Central memory CD8-positive, alpha-beta T cell (primary cell): ENCODE measurements at regions not wholly inside any gene's neighbourhood (a gene's known extent, or its start where the extent isn't known, plus 50 kb on each side); places are given as distances from the start of the nearest gene placed in this dataset.

Experiments used
- ATAC-seq: fragments of 150-1000 bp; cut with Tn5 transposase; replicated peaks from 2 replicates; pipeline ENCODE4 v1.10.0; 2022; ENCODE audit warnings: mild to moderate bottlenecking, moderate FRiP score, moderate number of reproducible peaks; ENCODE audit not compliant: poor library complexity, severe bottlenecking; ENCODE audit errors: extremely low read depth
- DNase-seq, 2 donors: peaks; one replicate each; pipeline ENCODE4 v3.0.0; 2021; ENCODE audit warnings: low spot score in 2 of 2
- H3K27ac Mint-ChIP-seq: one replicate; pipeline ENCODE4 v1.8.0; 2022; ENCODE audit warnings: low read depth, mild to moderate bottlenecking, moderate library complexity, mixed read lengths
- H3K27me3 Mint-ChIP-seq: one replicate; pipeline ENCODE4 v1.8.0; 2022; ENCODE audit warnings: mixed read lengths
- H3K36me3 Mint-ChIP-seq: one replicate; pipeline ENCODE4 v1.8.0; 2022; ENCODE audit warnings: mild to moderate bottlenecking, moderate library complexity, mixed read lengths; ENCODE audit not compliant: insufficient read depth
- H3K4me1 Mint-ChIP-seq: one replicate; pipeline ENCODE4 v1.8.0; 2022; ENCODE audit warnings: mixed read lengths
- H3K4me3 Mint-ChIP-seq: one replicate; pipeline ENCODE4 v1.8.0; 2022; ENCODE audit warnings: mild to moderate bottlenecking, moderate library complexity, mixed read lengths
- H3K9me3 Mint-ChIP-seq: one replicate; pipeline ENCODE4 v1.8.0; 2022; ENCODE audit warnings: mixed read lengths

DNA sequence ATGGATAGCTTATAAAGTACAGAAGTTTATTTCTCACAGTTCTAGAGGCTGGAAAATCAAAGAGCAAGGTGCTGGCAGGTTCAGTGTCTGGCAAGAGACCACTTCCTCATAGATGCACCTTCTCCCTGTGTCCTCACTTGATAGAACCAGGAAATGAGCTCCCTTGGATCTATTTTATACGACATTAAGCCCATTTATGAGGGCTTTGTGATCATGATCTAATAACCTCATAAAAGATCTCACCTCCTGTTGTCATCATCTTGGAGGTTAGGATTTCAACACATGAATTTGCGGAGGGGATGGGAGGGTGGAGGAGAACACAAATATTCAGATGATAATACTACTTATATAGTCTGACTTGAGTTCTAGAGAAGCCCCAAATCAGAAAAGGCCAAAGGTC is 222.1 kb upstream of the SNX7 start:
- DNase-seq = no peak
- Mint-ChIP-seq H3K36me3 (no peaks in the 10 kb centered on the region), H3K9me3 (no peaks in the 10 kb centered on the region), H3K4me1 (peaks cover 10% of the 10 kb centered on the region), H3K27me3 (no peaks in the 10 kb centered on the region), H3K27ac (no peak overlapping the region), H3K4me3 (no peak overlapping the region)
- ATAC-seq = no peak

DNA sequence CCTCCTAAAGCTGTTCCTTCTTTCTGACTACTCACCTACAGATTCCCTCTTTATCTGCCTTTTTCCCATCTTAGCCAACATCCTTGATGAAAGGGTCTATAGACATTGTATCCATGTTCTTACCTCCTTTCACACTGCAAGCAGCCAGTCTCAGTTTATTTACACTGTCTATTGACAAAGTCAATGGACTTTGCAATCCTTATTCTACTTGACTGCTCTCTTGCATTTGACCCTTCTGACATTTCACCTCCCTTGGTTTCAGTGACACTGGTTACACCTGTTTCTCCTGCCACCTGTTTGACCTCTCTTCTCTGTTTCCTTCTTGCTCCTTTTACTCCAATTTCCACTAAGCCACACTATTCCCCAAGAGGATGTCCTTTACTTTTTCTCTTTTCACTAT is 224.0 kb upstream of the SNX7 start:
- no peak overlapping the region for H3K27ac Mint-ChIP-seq
- H3K9me3 Mint-ChIP-seq = no peaks in the 10 kb centered on the region
- no peak overlapping the region for H3K4me3 Mint-ChIP-seq
- H3K27me3 Mint-ChIP-seq = no peaks in the 10 kb centered on the region
- DNase-seq (no peak), ATAC-seq (no peak)
- H3K36me3 Mint-ChIP-seq = no peaks in the 10 kb centered on the region
- H3K4me1 Mint-ChIP-seq = peaks cover 10% of the 10 kb centered on the region

- DNase-seq = no peak
- Mint-ChIP-seq H3K9me3 (no peaks in the 10 kb centered on the region), H3K4me1 (peaks cover 10% of the 10 kb centered on the region), H3K4me3 (no peak overlapping the region), H3K27ac (no peak overlapping the region), H3K27me3 (no peaks in the 10 kb centered on the region), H3K36me3 (no peaks in the 10 kb centered on the region)
- ATAC-seq = no peak
These were observed 224.5 kb upstream of the SNX7 start for GRCh38 chr1:98437011-98437410.

DNA sequence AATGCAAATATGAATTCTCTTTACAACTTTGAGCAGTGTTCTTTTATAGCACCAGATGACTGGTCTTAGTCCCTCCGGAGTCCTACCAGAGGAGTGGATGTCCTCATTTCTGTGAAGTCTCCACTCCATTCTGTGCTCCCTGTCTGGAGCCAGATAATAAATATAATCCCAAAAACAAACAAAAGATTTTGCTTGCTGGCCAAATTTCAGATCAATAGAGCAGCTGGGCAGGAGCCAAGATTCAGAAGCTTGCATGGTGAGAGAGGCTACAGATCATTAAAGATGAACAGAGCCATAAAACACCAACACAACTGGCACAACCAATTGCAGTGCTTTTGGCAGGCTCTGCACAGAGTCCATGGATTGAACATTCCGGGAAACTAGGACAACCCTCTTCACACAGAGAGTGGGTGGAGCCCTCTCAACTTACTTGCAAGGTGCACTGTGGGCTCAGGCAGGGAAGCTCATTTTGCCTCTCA is 231.5 kb upstream of the SNX7 start:
- Mint-ChIP-seq H3K4me3 (no peak overlapping the region), H3K36me3 (no peaks in the 10 kb centered on the region), H3K9me3 (no peaks in the 10 kb centered on the region), H3K27me3 (no peaks in the 10 kb centered on the region), H3K27ac (no peak overlapping the region), H3K4me1 (peaks cover 4% of the 10 kb centered on the region)
- ATAC-seq (no peak), DNase-seq (no peak)

DNA sequence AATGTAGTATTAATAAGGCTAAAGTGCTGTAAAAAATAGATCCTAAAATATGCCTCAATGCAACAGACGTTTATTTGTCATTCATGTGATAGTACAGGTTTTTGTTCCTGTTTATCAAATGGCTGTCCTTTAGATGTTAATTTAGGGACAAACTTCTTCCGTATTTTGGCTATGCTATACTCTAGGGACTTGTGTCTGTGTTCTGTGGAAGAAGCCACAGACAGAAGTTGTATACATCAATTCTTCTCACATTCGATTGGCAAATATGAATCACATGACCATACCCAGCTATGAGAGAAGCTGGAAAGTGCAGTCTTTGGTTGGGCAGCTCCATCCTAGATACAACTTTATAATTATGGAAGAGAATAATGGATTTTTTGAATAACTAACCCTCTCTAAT is 232.7 kb upstream of the SNX7 start:
- Mint-ChIP-seq H3K4me1 (no peaks in the 10 kb centered on the region), H3K9me3 (no peaks in the 10 kb centered on the region), H3K36me3 (no peaks in the 10 kb centered on the region), H3K4me3 (no peak overlapping the region), H3K27me3 (no peaks in the 10 kb centered on the region), H3K27ac (no peak overlapping the region)
- no peak for DNase-seq
- no peak for ATAC-seq

GRCh38 chr1:98427664-98428063 is 233.9 kb upstream of the SNX7 start:
- no peaks in the 10 kb centered on the region for H3K9me3 Mint-ChIP-seq
- H3K27me3 Mint-ChIP-seq = no peaks in the 10 kb centered on the region
- DNase-seq (no peak), ATAC-seq (no peak)
- H3K27ac Mint-ChIP-seq = no peak overlapping the region
- H3K4me1 Mint-ChIP-seq = no peaks in the 10 kb centered on the region
- no peaks in the 10 kb centered on the region for H3K36me3 Mint-ChIP-seq
- no peak overlapping the region for H3K4me3 Mint-ChIP-seq

- Mint-ChIP-seq H3K27ac (no peak overlapping the region), H3K9me3 (no peaks in the 10 kb centered on the region), H3K36me3 (no peaks in the 10 kb centered on the region), H3K27me3 (no peaks in the 10 kb centered on the region), H3K4me1 (no peaks in the 10 kb centered on the region), H3K4me3 (no peak overlapping the region)
- DNase-seq = no peak
- ATAC-seq = no peak
These were observed 235.4 kb upstream of the SNX7 start for GRCh38 chr1:98426092-98426491.

- H3K27ac Mint-ChIP-seq = no peak overlapping the region
- H3K4me3 Mint-ChIP-seq = no peak overlapping the region
- H3K4me1 Mint-ChIP-seq = no peaks in the 10 kb centered on the region
These were observed 238.7 kb upstream of the SNX7 start for GRCh38 chr1:98422816-98423215.

DNA sequence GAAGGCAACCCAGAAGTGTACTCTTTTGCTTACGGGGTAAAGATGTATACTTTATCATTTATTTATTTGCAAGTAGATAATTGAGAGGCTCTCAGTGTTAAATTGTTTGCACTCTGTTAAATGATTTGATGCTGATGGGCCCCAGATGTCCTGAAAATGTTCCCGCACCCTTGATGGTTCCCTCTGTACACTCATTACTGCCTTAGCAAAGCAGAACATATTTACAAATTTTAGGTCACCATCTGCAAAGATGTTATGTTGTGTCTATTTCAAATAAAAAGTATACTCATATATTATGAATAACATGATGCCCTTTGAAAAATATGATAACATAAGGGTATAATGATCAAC is 240.5 kb upstream of the SNX7 start:
- DNase-seq (no peak), ATAC-seq (no peak)
- Mint-ChIP-seq H3K4me3 (no peak overlapping the region), H3K9me3 (no peaks in the 10 kb centered on the region), H3K4me1 (no peaks in the 10 kb centered on the region), H3K27me3 (no peaks in the 10 kb centered on the region), H3K36me3 (no peaks in the 10 kb centered on the region), H3K27ac (no peak overlapping the region)

More at GRCh38 chr1:98422816-98423215, 238.7 kb upstream of the SNX7 start:
- DNase-seq (no peak), ATAC-seq (no peak)
- no peaks in the 10 kb centered on the region for H3K36me3 Mint-ChIP-seq
- no peaks in the 10 kb centered on the region for H3K9me3 Mint-ChIP-seq
- H3K27me3 Mint-ChIP-seq = no peaks in the 10 kb centered on the region

- Mint-ChIP-seq H3K27me3 (no peaks in the 10 kb centered on the region), H3K36me3 (no peaks in the 10 kb centered on the region), H3K27ac (no peak overlapping the region), H3K4me1 (no peaks in the 10 kb centered on the region), H3K4me3 (no peak overlapping the region), H3K9me3 (no peaks in the 10 kb centered on the region)
- no peak for ATAC-seq
- no peak for DNase-seq
These were observed 241.0 kb upstream of the SNX7 start for GRCh38 chr1:98420376-98421084.

- Mint-ChIP-seq H3K36me3 (no peaks in the 10 kb centered on the region), H3K27ac (no peak overlapping the region), H3K4me3 (no peak overlapping the region), H3K4me1 (no peaks in the 10 kb centered on the region), H3K27me3 (no peaks in the 10 kb centered on the region), H3K9me3 (no peaks in the 10 kb centered on the region)
- ATAC-seq (no peak), DNase-seq (no peak)
These were observed 243.7 kb upstream of the SNX7 start for GRCh38 chr1:98417820-98418219.

DNA sequence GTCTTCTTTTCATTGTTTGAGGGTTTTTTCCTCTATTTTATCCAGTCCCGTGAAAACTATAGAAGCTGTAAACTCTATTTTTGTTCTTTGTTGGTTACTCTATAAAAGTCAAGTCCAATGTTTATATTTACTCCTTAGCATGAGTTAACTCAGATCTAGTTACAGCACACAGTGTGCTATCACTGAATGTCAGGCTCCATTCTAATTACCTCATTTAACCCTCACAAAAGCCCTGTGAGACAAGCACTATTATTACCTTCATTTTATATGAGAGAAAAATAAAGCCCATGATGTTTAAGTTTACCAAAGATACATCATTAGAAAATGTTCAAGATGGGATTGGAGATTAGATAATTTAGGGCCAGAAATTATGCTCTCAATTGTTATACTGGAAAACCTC is 251.4 kb upstream of the SNX7 start:
- no peak for ATAC-seq
- Mint-ChIP-seq H3K27me3 (no peaks in the 10 kb centered on the region), H3K4me3 (no peak overlapping the region)

DNA sequence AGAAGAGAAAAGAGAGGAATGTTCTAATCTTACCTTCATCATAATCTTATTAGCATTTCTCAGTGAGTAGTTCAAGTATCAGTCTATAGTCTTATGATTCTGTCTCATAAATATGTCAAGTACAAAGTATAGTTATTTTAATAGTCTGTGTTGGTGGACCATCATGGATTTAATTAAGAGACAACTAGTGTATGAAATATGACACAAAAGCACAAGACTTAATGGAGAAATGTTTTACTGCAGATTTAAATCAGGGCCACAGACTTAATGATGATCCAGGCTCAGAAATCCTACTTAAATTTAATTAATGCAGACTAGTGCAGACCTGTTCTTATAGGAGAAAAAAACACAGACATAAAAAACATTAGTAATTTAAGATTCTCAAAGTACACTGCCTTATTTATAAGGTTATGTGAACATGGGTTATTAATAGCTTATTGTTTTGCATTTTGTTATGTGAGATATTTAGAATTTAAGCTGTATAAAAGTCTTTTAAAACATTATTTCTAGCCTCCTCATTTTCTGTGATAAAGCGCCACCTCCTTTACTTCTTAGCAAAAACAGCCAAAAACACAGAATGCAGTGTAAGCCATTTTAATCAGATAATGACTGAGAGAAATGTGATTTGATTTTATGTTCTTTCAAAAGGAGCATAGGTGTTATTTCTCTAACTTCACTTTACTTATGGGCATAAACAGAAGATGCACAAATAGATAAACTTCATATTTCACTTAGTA is 255.0 kb upstream of the SNX7 start:
- DNase-seq = no peak
- Mint-ChIP-seq H3K36me3 (no peaks in the 10 kb centered on the region), H3K4me1 (peaks cover 33% of the 10 kb centered on the region), H3K9me3 (no peaks in the 10 kb centered on the region), H3K27ac (peak overlapping the region; percentile 85), H3K4me3 (no peak overlapping the region), H3K27me3 (no peaks in the 10 kb centered on the region)
- no peak for ATAC-seq

More for the DNA sequence above, 251.4 kb upstream of the SNX7 start:
- peaks cover 6% of the 10 kb centered on the region for H3K4me1 Mint-ChIP-seq
- peaks cover 6% of the 10 kb centered on the region for H3K9me3 Mint-ChIP-seq
- no peak overlapping the region for H3K27ac Mint-ChIP-seq
- DNase-seq = no peak
- no peaks in the 10 kb centered on the region for H3K36me3 Mint-ChIP-seq
